ENCODE measurements at regions not wholly inside any gene's neighbourhood (a gene's known extent, or its start where the extent isn't known, plus 50 kb on each side); places are given as distances from the start of the nearest gene placed in this dataset.

GRCh38 chr11:70493891-70494290 lies 95.6 kb downstream of the CTTN start:
- BruUV-seq (replicated peaks) = no TSS peak
- TF ChIP-seq EZH2 (IDR thresholded peaks at IDR 0.05; ENCODE audit: borderline replicate concordance, low read depth, low read length, poor library complexity, severe bottlenecking) (no peak), CTCF (conservative IDR thresholded peaks at IDR 0.05; ENCODE audit: low read depth, low read length) (no peak)
- intact Hi-C loops (cut with micrococcal nuclease; ENCODE audit: unreplicated experiment) = no loop called here

GRCh38 chr11:70494559-70495350 lies 96.4 kb downstream of the CTTN start:
- Histone ChIP-seq H3K36me3 (ENCODE audit: insufficient read depth, low read length, poor library complexity, severe bottlenecking) (no peaks in the 10 kb centered on the region), H3K27me3 (replicated peaks; ENCODE audit: insufficient read depth, low read depth, low read length, poor library complexity) (no peaks in the 10 kb centered on the region), H3K9me3 (ENCODE audit: low read depth, low read length, poor library complexity, severe bottlenecking) (peaks cover 3% of the 10 kb centered on the region), H3K27ac (ENCODE audit: low read depth, low read length, poor library complexity, severe bottlenecking) (no peak overlapping the region), H3K4me3 (ENCODE audit: low read depth, low read length, poor library complexity, severe bottlenecking) (no peak overlapping the region), H3K4me1 (ENCODE audit: insufficient read depth, low read length, poor library complexity, severe bottlenecking) (no peaks in the 10 kb centered on the region)
- ChIA-PET POLR2A (ENCODE audit: low non-redundant PET) (no interaction called here), CTCF (no interaction called here)
- BruUV-seq (replicated peaks) = no TSS peak
- TF ChIP-seq EZH2 (IDR thresholded peaks at IDR 0.05; ENCODE audit: borderline replicate concordance, low read depth, low read length, poor library complexity, severe bottlenecking) (no peak), CTCF (conservative IDR thresholded peaks at IDR 0.05; ENCODE audit: low read depth, low read length) (no peak)
- DNase-seq (ENCODE audit: low spot score) = no peak
- intact Hi-C loops (cut with micrococcal nuclease; ENCODE audit: unreplicated experiment) = no loop called here

More at GRCh38 chr11:70493891-70494290, 95.6 kb downstream of the CTTN start:
- POLR2A ChIA-PET (ENCODE audit: low non-redundant PET) = no interaction called here
- Histone ChIP-seq H3K9me3 (ENCODE audit: low read depth, low read length, poor library complexity, severe bottlenecking) (peaks cover 3% of the 10 kb centered on the region), H3K27ac (ENCODE audit: low read depth, low read length, poor library complexity, severe bottlenecking) (no peak overlapping the region), H3K27me3 (replicated peaks; ENCODE audit: insufficient read depth, low read depth, low read length, poor library complexity) (no peaks in the 10 kb centered on the region), H3K36me3 (ENCODE audit: insufficient read depth, low read length, poor library complexity, severe bottlenecking) (no peaks in the 10 kb centered on the region), H3K4me3 (ENCODE audit: low read depth, low read length, poor library complexity, severe bottlenecking) (no peak overlapping the region), H3K4me1 (ENCODE audit: insufficient read depth, low read length, poor library complexity, severe bottlenecking) (no peaks in the 10 kb centered on the region)
- no peak for DNase-seq (ENCODE audit: low spot score)
- CTCF ChIA-PET = no interaction called here

- Histone ChIP-seq H3K4me1 (ENCODE audit: insufficient read depth, low read length, poor library complexity, severe bottlenecking) (no peaks in the 10 kb centered on the region), H3K9me3 (ENCODE audit: low read depth, low read length, poor library complexity, severe bottlenecking) (peaks cover 3% of the 10 kb centered on the region), H3K36me3 (ENCODE audit: insufficient read depth, low read length, poor library complexity, severe bottlenecking) (no peaks in the 10 kb centered on the region), H3K27ac (ENCODE audit: low read depth, low read length, poor library complexity, severe bottlenecking) (no peak overlapping the region), H3K4me3 (ENCODE audit: low read depth, low read length, poor library complexity, severe bottlenecking) (no peak overlapping the region), H3K27me3 (replicated peaks; ENCODE audit: insufficient read depth, low read depth, low read length, poor library complexity) (no peaks in the 10 kb centered on the region)
- BruUV-seq (replicated peaks) = no TSS peak
- TF ChIP-seq CTCF (conservative IDR thresholded peaks at IDR 0.05; ENCODE audit: low read depth, low read length) (no peak), EZH2 (IDR thresholded peaks at IDR 0.05; ENCODE audit: borderline replicate concordance, low read depth, low read length, poor library complexity, severe bottlenecking) (no peak)
- intact Hi-C loops (cut with micrococcal nuclease; ENCODE audit: unreplicated experiment) = no loop called here
- DNase-seq (ENCODE audit: low spot score) = no peak
- ChIA-PET CTCF (no interaction called here), POLR2A (ENCODE audit: low non-redundant PET) (no interaction called here)
Measured at GRCh38 chr11:70495351-70496310, 97.3 kb downstream of the CTTN start.

All from A673 (cell line).